Heart left ventricle (tissue), 16 donors: ENCODE measurements at regions not wholly inside any gene's neighbourhood (a gene's known extent, or its start where the extent isn't known, plus 50 kb on each side); places are given as distances from the start of the nearest gene placed in this dataset.

Experiments used
- ATAC-seq, 4 donors: fragments of 200-7000 bp; cut with Tn5 transposase; one replicate each; pipeline ENCODE4 v1.9.1; 2020 to 2022; ENCODE audit warnings: moderate library complexity in 4 of 4, mild to moderate bottlenecking in 3 of 4, moderate number of reproducible peaks in 1 of 4
- DNase-seq, 5 donors: peaks; one replicate each; pipeline ENCODE4 v3.0.0-alpha.2; 2020
- H3K27ac ChIP-seq, 12 donors: fragments of 200-600 bp; sonication (generic) in 4 of 12; one replicate each; pipeline versions ENCODE4 v1.5.0 to v1.8.0; 2016 to 2022; ENCODE audit warnings: mild to moderate bottlenecking in 2 of 12
- H3K27me3 ChIP-seq, 9 donors: fragments of 200-600 bp; sonication (generic) in 2 of 9; one replicate each; pipeline versions ENCODE4 v1.5.1 to v1.8.0; 2016 to 2022; ENCODE audit warnings: mild to moderate bottlenecking in 3 of 9
- H3K36me3 ChIP-seq, 9 donors: fragments of 200-600 bp; sonication (generic) in 2 of 9; one replicate each; pipeline versions ENCODE4 v1.5.0 to v1.8.0; 2018 to 2022; ENCODE audit warnings: mild to moderate bottlenecking in 2 of 9
- H3K4me1 ChIP-seq, 12 donors: fragments of 200-600 bp; sonication (generic) in 4 of 12; one replicate each; pipeline versions ENCODE4 v1.5.0 to v1.8.0; 2016 to 2022; ENCODE audit warnings: mild to moderate bottlenecking in 3 of 12
- H3K4me3 ChIP-seq, 12 donors: fragments of 200-600 bp; sonication (generic) in 4 of 12; one replicate each; pipeline versions ENCODE4 v1.5.0 to v1.8.0; 2017 to 2022; ENCODE audit warnings: mild to moderate bottlenecking in 9 of 12, moderate library complexity in 4 of 12
- H3K9me3 ChIP-seq, 12 donors: fragments of 200-600 bp; sonication (generic) in 4 of 12; one replicate each; pipeline versions ENCODE4 v1.5.0 to v1.8.0; 2016 to 2022; ENCODE audit warnings: mild to moderate bottlenecking in 1 of 12
- CTCF ChIP-seq, 12 donors: fragments of 200-600 bp; sonication (generic) in 4 of 12; IDR thresholded peaks; one replicate each; pipeline versions ENCODE4 v1.5.0 to v1.8.0; 2018 to 2022; ENCODE audit warnings: antibody characterized with exemption in 12 of 12, mild to moderate bottlenecking in 5 of 12
- POLR2A ChIP-seq, 2 donors: fragments of 450-650 bp; IDR thresholded peaks; one replicate each; pipeline ENCODE4 v1.6.1; 2017; ENCODE audit warnings: antibody characterized with exemption in 2 of 2, mild to moderate bottlenecking in 2 of 2, moderate library complexity in 2 of 2
- WGBS, 4 donors: extraction: QIAGEN DNeasy Blood & Tissue Kit in 2 of 4; methylation state at CpG; one replicate each; pipeline versions ENCODE4 v1.1.5 to v1.1.7; 2013 to 2018; 5-methylcytosine and 5-hydroxymethylcytosine counted together
- intact Hi-C, 10 donors: fragments of 100-400 bp; cut with DNase I; formaldehyde crosslinking; loops; one replicate each; pipeline versions ENCODE4 v1.11.1 to v1.14.2; 2022
- donor health status: ischemic (EF 13 %, LVEDD 7.1; RV severe dilation, severe dysfunction).
- donor health status: healthy with polysubstance abuse.
- donor health status: DM: no; HTN: yes; CAD: no.
- donor health status: DM: no; HTN: no; CAD: no.
- donor health status: ischemic (EF 25% LVEDD 6.9; RV normal size, moderate dysfunction).
- donor health status: ischemic (EF 25% LVEDD 5.7; RV mildly dilated, moderate dysfunction).
- donor health status: healthy.
- donor health status: DM: yes; HTN: yes; CAD: no.
- donor health status: ischemic (EF 35%, LVEDD 5.7; RV mildly dilated, moderate dysfunction).
- donor health status: nonischemic (EF 11% LVEDD 7.7; RV severe dilation, severe dysfunction).
- donor health status: DM: yes; HTN: yes; CAD: no.
- donor health status: PGD.
- donor health status: ischemic (EF 29% LVEDD 5.4; RV normal size, mild dysfunction).
- donor health status: nonischemic (EF 23%, LVEDD 6.1; RV moderate dilation, normal function).

- intact Hi-C loops = no loop called here
- TF ChIP-seq CTCF (IDR thresholded peaks at IDR 0.05) = no peak
- TF ChIP-seq POLR2A (IDR thresholded peaks at IDR 0.05) = no peak
- Histone ChIP-seq H3K27me3 (no peaks in the 10 kb centered on the region), H3K4me3 (no peak overlapping the region), H3K27ac (no peak overlapping the region), H3K9me3 (peaks cover 0 to 9% (median 0%) of the 10 kb centered on the region in 12 donors), H3K4me1 (no peaks in the 10 kb centered on the region), H3K36me3 (no peaks in the 10 kb centered on the region)
- ATAC-seq (no peak), DNase-seq (no peak)
These were observed 184.2 kb downstream of the ZNF486 start for GRCh38 chr19:20351244-20351643.

- TF ChIP-seq POLR2A (IDR thresholded peaks at IDR 0.05) (no peak), CTCF (IDR thresholded peaks at IDR 0.05) (no peak)
- intact Hi-C loops = no loop called here
These were observed 182.2 kb downstream of the ZNF486 start for GRCh38 chr19:20349206-20349605.

GRCh38 chr19:20339444-20339843 is 172.4 kb downstream of the ZNF486 start:
- WGBS, 4 donors = 92 to 99% (median 97%) methylated on average over 4 of the region's 4 CpGs
- intact Hi-C loops = no loop called here
- DNase-seq = no peak
- H3K4me3 ChIP-seq = no peak overlapping the region
- H3K4me1 ChIP-seq = no peaks in the 10 kb centered on the region
- H3K27me3 ChIP-seq = no peaks in the 10 kb centered on the region
- no peak overlapping the region for H3K27ac ChIP-seq
- TF ChIP-seq POLR2A (IDR thresholded peaks at IDR 0.05) = no peak
- ATAC-seq = no peak
- H3K9me3 ChIP-seq = no peaks in the 10 kb centered on the region
- H3K36me3 ChIP-seq = no peaks in the 10 kb centered on the region

More at GRCh38 chr19:20349206-20349605, 182.2 kb downstream of the ZNF486 start:
- H3K9me3 ChIP-seq = peaks cover 0 to 3% (median 0%) of the 10 kb centered on the region in 12 donors
- ATAC-seq (no peak), DNase-seq (no peak)
- no peaks in the 10 kb centered on the region for H3K36me3 ChIP-seq
- WGBS, 4 donors = 56 to 66% (median 61%) methylated on average over 2 of the region's 2 CpGs
- no peaks in the 10 kb centered on the region for H3K4me1 ChIP-seq
- no peak overlapping the region for H3K27ac ChIP-seq
- no peaks in the 10 kb centered on the region for H3K27me3 ChIP-seq
- H3K4me3 ChIP-seq = no peak overlapping the region

GRCh38 chr19:20334760-20335159 is 167.7 kb downstream of the ZNF486 start:
- Histone ChIP-seq H3K9me3 (peaks cover 0 to 5% (median 0%) of the 10 kb centered on the region in 12 donors), H3K4me3 (no peak overlapping the region), H3K36me3 (no peaks in the 10 kb centered on the region), H3K27me3 (no peaks in the 10 kb centered on the region), H3K4me1 (no peaks in the 10 kb centered on the region), H3K27ac (no peak overlapping the region)
- WGBS, 4 donors = 78 to 88% (median 84%) methylated on average over 3 of the region's 3 CpGs
- intact Hi-C loops = no loop called here
- DNase-seq = no peak
- TF ChIP-seq CTCF (IDR thresholded peaks at IDR 0.05) (no peak), POLR2A (IDR thresholded peaks at IDR 0.05) (no peak)
- ATAC-seq = no peak

- Histone ChIP-seq H3K9me3 (peaks cover 0 to 5% (median 0%) of the 10 kb centered on the region in 12 donors), H3K27ac (no peak overlapping the region), H3K27me3 (no peaks in the 10 kb centered on the region), H3K4me1 (no peaks in the 10 kb centered on the region), H3K36me3 (no peaks in the 10 kb centered on the region), H3K4me3 (no peak overlapping the region)
- no peak for DNase-seq
- 48 to 98% (median 96%) methylated on average over 1 of the region's 1 CpG for WGBS, 4 donors
- intact Hi-C loops = no loop called here
- TF ChIP-seq POLR2A (IDR thresholded peaks at IDR 0.05) = no peak
- no peak for TF ChIP-seq CTCF (IDR thresholded peaks at IDR 0.05)
- ATAC-seq = no peak
These were observed 166.5 kb downstream of the ZNF486 start for GRCh38 chr19:20333508-20333907.
